ENCODE measurements at regions not wholly inside any gene's neighbourhood (a gene's known extent, or its start where the extent isn't known, plus 50 kb on each side); places are given as distances from the start of the nearest gene placed in this dataset.

DNA sequence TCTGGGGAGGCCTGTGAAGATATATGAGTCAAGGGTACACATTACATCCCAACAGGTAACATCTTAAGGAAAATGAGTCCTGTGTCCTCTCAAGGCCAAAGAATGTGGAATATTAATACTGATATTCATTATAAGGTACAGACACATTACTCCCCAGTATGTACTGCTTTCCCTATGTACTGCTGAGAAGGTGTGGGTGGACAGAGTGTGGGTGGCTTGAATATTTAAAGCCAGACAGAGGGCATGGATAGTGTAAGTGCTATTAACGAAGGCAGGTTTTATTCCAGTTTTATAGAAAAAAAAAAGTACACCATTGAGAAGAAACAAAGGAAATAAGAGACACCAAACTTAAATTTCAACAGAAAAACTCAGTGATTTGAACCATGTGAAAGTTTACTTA lies 1054.4 kb downstream of the XPNPEP1 start:
- intact Hi-C loops (cut with micrococcal nuclease), result no loop called here
- Mint-ChIP-seq H3K4me1 (no peaks in the 10 kb centered on the region), H3K4me3 (no peak overlapping the region), H3K27ac (no peak overlapping the region), H3K36me3 (ENCODE audit: low read depth) (no peaks in the 10 kb centered on the region), H3K9me3 (no peaks in the 10 kb centered on the region), H3K27me3 (no peaks in the 10 kb centered on the region)
- no peak for DNase-seq

DNA sequence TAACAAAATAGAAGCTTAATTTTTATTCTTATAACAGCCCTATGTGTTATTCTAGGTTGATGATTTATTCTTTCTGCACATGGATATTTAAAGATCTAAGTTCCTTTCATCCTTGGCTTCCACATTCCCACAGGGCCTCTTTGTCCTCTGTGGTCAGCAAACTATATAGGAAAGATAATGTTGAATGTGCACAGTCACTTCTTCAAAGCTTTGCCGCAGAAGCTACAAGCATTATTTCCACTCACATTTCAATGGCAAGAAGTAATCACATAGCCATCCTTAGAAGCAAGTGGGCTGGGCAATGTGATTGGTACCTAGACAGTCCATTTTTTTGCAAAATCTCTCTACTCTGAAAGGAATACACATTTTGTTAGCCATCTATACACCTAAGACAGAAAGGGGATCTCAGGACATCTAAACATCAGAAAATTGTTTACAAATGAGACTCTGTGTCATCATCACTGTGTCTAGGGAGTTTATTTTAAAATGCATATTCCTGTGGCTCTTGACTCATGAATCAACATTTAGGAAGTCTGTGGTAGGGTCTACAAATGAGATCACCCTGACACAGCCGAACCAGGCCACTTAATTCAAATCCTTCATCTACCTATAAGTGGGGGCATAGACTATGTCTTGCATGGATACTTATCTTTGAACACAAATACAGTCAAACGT lies 1060.5 kb downstream of the XPNPEP1 start:
- no peaks in the 10 kb centered on the region for H3K36me3 Mint-ChIP-seq (ENCODE audit: low read depth)
- no peaks in the 10 kb centered on the region for H3K9me3 Mint-ChIP-seq
- H3K27ac Mint-ChIP-seq, result no peak overlapping the region
- no peak for DNase-seq
- H3K4me3 Mint-ChIP-seq, result no peak overlapping the region
- no peaks in the 10 kb centered on the region for H3K27me3 Mint-ChIP-seq
- no peaks in the 10 kb centered on the region for H3K4me1 Mint-ChIP-seq
- intact Hi-C loops (cut with micrococcal nuclease), result no loop called here

DNA sequence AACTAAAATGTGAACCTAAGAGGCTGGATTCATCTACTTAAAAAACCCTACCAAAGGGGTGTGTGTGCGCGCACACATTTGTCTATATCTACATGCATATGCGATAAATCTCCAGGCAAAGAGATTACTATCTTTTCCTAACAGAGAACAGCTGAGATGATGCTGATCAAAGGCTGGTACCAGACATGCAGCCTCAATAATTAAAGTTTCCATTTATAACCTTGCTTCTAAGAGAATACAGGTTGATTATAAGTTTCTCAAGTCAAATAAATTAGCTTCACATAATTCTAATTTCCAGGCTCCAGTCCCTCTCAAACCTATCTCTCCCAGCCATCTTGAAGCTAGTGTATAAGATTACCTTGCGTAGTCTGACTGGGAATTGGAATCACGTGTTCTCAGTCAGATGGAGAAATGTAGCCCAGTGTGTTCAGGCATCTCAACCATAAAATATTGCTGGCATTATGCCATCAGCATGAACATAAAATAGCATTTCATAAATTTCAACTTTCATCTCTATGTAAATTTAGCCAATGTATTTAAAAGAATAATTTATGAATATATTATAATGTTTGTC lies 1062.0 kb downstream of the XPNPEP1 start:
- intact Hi-C loops (cut with micrococcal nuclease), result no loop called here
- Mint-ChIP-seq H3K9me3 (no peaks in the 10 kb centered on the region), H3K4me1 (no peaks in the 10 kb centered on the region), H3K36me3 (ENCODE audit: low read depth) (no peaks in the 10 kb centered on the region), H3K27ac (no peak overlapping the region), H3K27me3 (no peaks in the 10 kb centered on the region), H3K4me3 (no peak overlapping the region)
- DNase-seq, result no peak

DNA sequence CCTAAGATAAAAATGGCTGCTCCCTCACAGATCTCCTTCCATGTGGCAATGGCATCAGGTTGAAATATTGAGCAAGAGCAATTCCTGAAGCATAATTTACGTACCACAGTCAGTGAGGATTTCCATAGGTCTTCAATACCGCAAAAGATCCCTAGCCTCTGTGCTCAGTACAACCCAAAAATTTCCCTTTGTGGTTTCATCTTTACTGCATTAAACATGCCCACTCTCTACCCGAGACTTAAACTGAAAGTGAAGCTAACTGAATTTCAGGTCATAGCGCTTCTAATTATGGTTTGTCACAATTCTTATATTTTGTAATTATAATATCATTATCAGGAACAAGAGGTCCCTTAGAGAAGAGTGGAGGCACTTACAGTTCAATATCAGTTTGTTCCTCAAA lies 1071.1 kb downstream of the XPNPEP1 start:
- H3K36me3 Mint-ChIP-seq (ENCODE audit: low read depth), result no peaks in the 10 kb centered on the region
- no peaks in the 10 kb centered on the region for H3K4me1 Mint-ChIP-seq
- DNase-seq, result no peak
- no peak overlapping the region for H3K4me3 Mint-ChIP-seq
- H3K27ac Mint-ChIP-seq, result no peak overlapping the region
- H3K27me3 Mint-ChIP-seq, result no peaks in the 10 kb centered on the region
- intact Hi-C loops (cut with micrococcal nuclease), result no loop called here
- H3K9me3 Mint-ChIP-seq, result no peaks in the 10 kb centered on the region

DNA sequence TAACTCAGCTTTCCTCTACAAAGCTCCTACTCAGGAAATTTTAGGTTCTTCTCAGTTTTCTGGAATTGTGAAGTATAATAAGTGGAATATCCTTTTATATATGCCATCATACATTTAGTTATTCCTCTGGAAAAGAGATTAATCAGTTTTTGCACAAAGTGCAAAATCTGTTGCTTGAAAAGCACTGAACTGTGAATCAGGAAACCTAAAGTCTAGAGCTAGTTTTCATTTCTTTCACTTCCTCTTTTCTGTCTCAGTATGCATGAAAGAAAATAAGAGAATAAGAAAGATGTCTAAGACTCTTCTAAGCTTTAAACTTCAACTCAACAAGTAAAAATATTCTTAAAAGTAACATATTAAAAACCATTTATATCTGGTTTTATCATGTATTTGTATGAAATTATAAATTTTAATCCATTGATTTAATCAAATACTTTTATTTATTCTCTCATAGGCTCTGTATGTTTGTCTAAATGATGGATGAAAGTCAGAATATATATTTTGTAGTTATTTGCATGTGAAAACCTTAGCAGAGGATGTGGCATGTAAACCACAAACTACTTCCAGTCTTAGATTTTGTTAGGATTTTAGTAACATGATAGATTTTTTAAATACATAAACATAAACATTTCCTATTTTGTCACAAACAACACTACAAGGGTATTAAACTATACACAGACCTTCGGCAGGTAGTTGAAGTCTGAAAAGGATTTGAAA lies 1073.0 kb downstream of the XPNPEP1 start:
- Mint-ChIP-seq H3K4me3 (no peak overlapping the region), H3K36me3 (ENCODE audit: low read depth) (no peaks in the 10 kb centered on the region), H3K27ac (no peak overlapping the region)

DNA sequence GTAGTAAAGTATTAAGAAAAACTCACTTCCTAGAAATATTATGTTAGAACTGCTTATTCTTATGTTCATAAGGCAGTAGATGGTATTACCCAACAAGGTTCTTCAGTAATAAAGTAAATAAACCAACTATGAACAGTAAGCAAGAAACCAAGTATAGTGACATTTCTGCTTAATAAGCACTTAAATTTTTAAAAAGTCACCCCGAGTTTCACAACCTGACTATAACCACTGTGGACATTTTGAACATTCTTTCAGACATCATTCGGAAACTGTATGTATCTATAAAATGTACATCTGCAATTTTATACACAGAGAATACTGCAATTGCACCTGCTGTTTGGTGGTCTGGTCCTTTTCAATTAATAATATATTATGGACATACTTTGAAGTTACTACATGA lies 1073.6 kb downstream of the XPNPEP1 start:
- Mint-ChIP-seq H3K4me1 (no peaks in the 10 kb centered on the region), H3K27me3 (no peaks in the 10 kb centered on the region), H3K9me3 (no peaks in the 10 kb centered on the region), H3K27ac (no peak overlapping the region), H3K36me3 (ENCODE audit: low read depth) (no peaks in the 10 kb centered on the region), H3K4me3 (no peak overlapping the region)
- DNase-seq, result no peak
- intact Hi-C loops (cut with micrococcal nuclease), result no loop called here

More for the DNA sequence above, 1073.0 kb downstream of the XPNPEP1 start:
- Mint-ChIP-seq H3K4me1 (no peaks in the 10 kb centered on the region), H3K9me3 (no peaks in the 10 kb centered on the region), H3K27me3 (no peaks in the 10 kb centered on the region)
- intact Hi-C loops (cut with micrococcal nuclease), result no loop called here
- no peak for DNase-seq

DNA sequence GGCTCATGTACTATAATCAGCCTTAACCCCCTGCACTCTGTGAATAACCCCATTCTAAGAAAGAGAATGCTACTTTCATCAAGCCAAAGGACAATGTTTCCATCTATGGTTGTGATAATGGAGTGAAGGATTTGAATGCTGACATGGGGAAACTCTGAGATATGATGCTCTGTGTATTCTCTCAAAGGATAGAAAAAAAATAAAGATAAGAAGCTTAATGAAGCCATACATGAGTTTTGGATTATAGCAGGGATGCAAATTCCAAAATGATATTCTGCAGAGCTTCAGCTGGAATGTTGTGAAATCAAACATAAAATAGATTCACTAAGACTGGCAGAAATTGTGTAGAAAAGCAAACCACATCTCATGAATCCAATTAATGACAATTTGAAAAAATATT lies 1074.1 kb downstream of the XPNPEP1 start:
- Mint-ChIP-seq H3K36me3 (ENCODE audit: low read depth) (no peaks in the 10 kb centered on the region), H3K4me3 (no peak overlapping the region), H3K27ac (no peak overlapping the region), H3K9me3 (no peaks in the 10 kb centered on the region), H3K4me1 (no peaks in the 10 kb centered on the region), H3K27me3 (no peaks in the 10 kb centered on the region)
- intact Hi-C loops (cut with micrococcal nuclease), result no loop called here
- no peak for DNase-seq

DNA sequence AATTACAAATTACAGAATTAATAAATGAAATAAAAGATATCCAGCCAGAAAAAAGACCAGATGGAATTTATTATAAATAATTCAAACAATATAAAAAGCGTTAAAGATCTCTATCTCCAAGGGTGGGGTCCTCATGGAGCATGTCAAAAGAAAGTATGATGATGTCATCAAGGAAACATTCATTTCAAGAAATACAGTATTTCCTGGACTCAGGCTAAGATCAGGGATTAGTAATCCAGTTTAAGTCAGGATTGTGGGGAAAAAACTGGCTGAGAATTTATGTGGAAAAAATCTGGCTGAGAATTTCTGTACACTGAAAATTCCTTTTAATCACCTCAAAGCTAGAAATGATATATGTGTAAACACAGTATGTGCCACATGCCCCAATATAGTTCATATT lies 1075.3 kb downstream of the XPNPEP1 start:
- no peak for DNase-seq
- H3K36me3 Mint-ChIP-seq (ENCODE audit: low read depth), result no peaks in the 10 kb centered on the region
- no peak overlapping the region for H3K4me3 Mint-ChIP-seq
- no peaks in the 10 kb centered on the region for H3K27me3 Mint-ChIP-seq
- no peak overlapping the region for H3K27ac Mint-ChIP-seq
- no peaks in the 10 kb centered on the region for H3K4me1 Mint-ChIP-seq
- intact Hi-C loops (cut with micrococcal nuclease), result no loop called here
- no peaks in the 10 kb centered on the region for H3K9me3 Mint-ChIP-seq

DNA sequence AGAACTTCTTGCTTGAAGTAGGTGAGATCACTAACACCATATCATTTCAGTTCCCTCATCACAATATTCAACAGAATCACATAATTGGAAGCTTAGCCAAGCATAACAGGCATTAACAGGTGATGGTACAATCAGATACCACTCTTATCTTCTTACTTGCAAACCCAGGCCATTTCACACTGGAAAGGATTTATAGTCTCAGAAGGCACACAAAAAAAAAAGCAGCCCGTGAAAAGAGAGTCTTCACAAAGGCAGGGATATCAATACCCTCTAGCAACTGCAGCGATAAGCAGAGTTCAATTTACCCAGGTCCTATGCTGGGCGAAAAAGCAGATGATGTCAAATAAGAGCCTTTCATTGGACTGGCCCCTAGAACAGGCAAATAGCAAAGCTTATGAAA lies 1082.4 kb downstream of the XPNPEP1 start:
- H3K36me3 Mint-ChIP-seq (ENCODE audit: low read depth), result no peaks in the 10 kb centered on the region

DNA sequence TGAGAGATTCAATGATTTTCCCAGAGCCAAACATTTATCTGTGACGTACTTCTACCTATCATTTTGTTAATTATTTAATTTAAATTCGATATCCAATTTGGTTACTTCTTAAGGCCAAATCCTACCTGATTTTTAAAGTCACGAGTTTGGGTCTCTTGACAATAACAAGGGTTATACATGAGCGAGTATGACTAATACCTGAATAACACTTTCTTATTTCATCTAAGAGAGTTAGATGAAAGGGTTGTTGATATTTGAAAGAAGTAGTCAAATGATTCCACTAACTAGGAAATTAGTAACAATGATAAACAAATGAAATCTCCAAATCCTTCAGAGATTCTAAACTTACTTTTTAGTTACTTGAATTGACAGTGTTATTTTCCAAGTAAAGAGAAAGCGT lies 1086.9 kb downstream of the XPNPEP1 start:
- H3K4me1 Mint-ChIP-seq, result no peaks in the 10 kb centered on the region
- H3K36me3 Mint-ChIP-seq (ENCODE audit: low read depth), result no peaks in the 10 kb centered on the region
- no peak overlapping the region for H3K27ac Mint-ChIP-seq
- H3K9me3 Mint-ChIP-seq, result no peaks in the 10 kb centered on the region
- intact Hi-C loops (cut with micrococcal nuclease), result no loop called here
- DNase-seq, result no peak
- H3K4me3 Mint-ChIP-seq, result no peak overlapping the region
- no peaks in the 10 kb centered on the region for H3K27me3 Mint-ChIP-seq

More for the DNA sequence above, 1082.4 kb downstream of the XPNPEP1 start:
- no peaks in the 10 kb centered on the region for H3K27me3 Mint-ChIP-seq
- H3K27ac Mint-ChIP-seq, result no peak overlapping the region
- H3K9me3 Mint-ChIP-seq, result no peaks in the 10 kb centered on the region
- DNase-seq, result no peak
- no peaks in the 10 kb centered on the region for H3K4me1 Mint-ChIP-seq
- H3K4me3 Mint-ChIP-seq, result no peak overlapping the region
- intact Hi-C loops (cut with micrococcal nuclease), result no loop called here

DNA sequence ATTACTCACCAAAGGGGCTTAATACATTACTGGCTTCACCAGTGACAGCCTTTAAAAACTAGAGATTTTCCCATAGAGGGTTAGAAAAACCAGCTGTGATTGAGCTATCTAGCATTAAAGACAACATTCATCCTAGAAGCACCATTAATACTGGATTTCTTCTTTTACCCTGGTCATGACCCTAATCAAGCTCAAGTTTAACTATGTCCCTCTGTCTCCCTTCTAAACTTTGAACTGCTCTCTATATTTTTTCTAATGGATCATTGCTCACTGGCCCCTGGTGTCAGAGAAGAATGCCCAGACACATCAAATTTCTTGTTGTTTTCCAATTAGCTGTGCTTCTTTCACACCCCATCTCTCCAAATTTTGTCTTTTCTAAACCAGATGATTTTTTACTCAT lies 1101.3 kb downstream of the XPNPEP1 start:
- H3K36me3 Mint-ChIP-seq (ENCODE audit: low read depth), result no peaks in the 10 kb centered on the region
- H3K4me1 Mint-ChIP-seq, result no peaks in the 10 kb centered on the region
- peaks cover 4% of the 10 kb centered on the region for H3K9me3 Mint-ChIP-seq
- H3K4me3 Mint-ChIP-seq, result no peak overlapping the region
- no peaks in the 10 kb centered on the region for H3K27me3 Mint-ChIP-seq
- no peak for DNase-seq
- intact Hi-C loops (cut with micrococcal nuclease), result no loop called here
- no peak overlapping the region for H3K27ac Mint-ChIP-seq

DNA sequence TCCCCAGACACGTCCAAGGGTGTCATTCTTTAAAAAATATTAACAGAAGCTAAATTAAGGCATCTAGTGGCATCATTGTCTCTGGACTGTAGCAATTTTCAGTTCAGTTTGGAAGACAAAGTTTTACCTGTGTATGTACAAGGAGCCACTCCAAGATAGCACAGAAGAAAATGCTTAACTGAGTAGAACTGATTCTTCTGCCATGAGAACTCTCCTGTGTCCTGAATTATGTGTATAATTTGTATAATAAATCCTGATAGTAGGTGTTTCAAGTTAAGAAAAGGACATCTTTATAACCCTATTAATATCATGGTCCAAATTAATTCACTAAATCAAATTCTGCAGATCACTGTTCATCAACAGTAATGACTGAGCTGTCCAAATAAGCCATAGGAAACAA lies 1104.0 kb downstream of the XPNPEP1 start:
- no peak overlapping the region for H3K4me3 Mint-ChIP-seq
- no peaks in the 10 kb centered on the region for H3K9me3 Mint-ChIP-seq
- DNase-seq, result no peak
- H3K4me1 Mint-ChIP-seq, result no peaks in the 10 kb centered on the region
- no peaks in the 10 kb centered on the region for H3K27me3 Mint-ChIP-seq
- no peak overlapping the region for H3K27ac Mint-ChIP-seq
- intact Hi-C loops (cut with micrococcal nuclease), result no loop called here
- H3K36me3 Mint-ChIP-seq (ENCODE audit: low read depth), result no peaks in the 10 kb centered on the region

DNA sequence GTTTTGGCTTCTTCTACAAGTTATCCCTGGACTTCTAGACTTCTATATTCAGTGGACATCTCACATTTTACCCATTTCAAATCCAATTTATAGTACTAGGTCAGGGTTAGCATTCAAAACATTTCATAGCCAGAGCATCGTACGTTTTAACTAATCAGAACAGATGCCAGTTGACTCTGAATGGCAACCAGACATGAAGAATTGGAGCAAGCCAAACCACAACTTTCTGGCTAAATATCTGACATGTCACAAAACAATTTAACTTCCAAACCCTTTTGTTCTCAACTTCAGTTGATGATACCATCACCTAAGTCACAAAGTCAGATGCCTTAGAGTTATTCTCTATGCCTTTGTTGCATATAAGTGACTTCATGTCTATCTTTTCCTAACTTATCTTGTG lies 1105.7 kb downstream of the XPNPEP1 start:
- intact Hi-C loops (cut with micrococcal nuclease), result no loop called here
- H3K27ac Mint-ChIP-seq, result no peak overlapping the region
- H3K36me3 Mint-ChIP-seq (ENCODE audit: low read depth), result no peaks in the 10 kb centered on the region
- no peaks in the 10 kb centered on the region for H3K27me3 Mint-ChIP-seq
- no peak overlapping the region for H3K4me3 Mint-ChIP-seq
- DNase-seq, result no peak
- no peaks in the 10 kb centered on the region for H3K4me1 Mint-ChIP-seq
- H3K9me3 Mint-ChIP-seq, result no peaks in the 10 kb centered on the region

DNA sequence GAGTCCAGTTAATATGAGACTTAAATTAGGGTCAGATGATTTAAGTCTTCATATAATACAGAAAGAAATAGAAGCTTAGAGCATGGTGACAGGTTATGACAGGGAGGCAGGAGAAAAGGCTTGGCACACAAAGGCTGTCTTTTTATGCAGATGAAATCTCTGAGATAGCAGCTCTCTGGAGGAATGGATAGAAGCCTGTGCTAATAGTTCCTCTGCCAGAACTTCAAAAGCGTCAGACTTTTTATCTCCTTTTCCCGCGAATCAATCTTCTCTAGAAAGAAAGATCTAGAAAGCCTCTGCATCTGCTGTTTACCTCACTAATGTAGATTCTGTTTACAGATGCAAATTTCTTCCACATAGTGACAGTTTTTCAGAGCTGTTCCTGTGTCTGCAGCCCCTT lies 1106.2 kb downstream of the XPNPEP1 start:
- Mint-ChIP-seq H3K4me1 (no peaks in the 10 kb centered on the region), H3K9me3 (no peaks in the 10 kb centered on the region), H3K4me3 (no peak overlapping the region), H3K36me3 (ENCODE audit: low read depth) (no peaks in the 10 kb centered on the region), H3K27ac (no peak overlapping the region), H3K27me3 (no peaks in the 10 kb centered on the region)
- no peak for DNase-seq
- intact Hi-C loops (cut with micrococcal nuclease), result no loop called here

Measured in activated CD4-positive, alpha-beta T cell treated with anti-CD3 and anti-CD28 coated beads, Interleukin-2, amount 10 ng/mL, durations not matched to agents 24 days and 14 days (primary cell).